Astrocyte of the cerebellum (primary cell): ENCODE measurements at regions not wholly inside any gene's neighbourhood (a gene's known extent, or its start where the extent isn't known, plus 50 kb on each side); places are given as distances from the start of the nearest gene placed in this dataset.

Source experiments
- DNase-seq: peaks from one replicate; pipeline ENCODE4 v3.0.0-alpha.2; 2011; ENCODE audit warnings: low read depth
- H3K4me3 ChIP-seq: 2 replicates; pipeline ENCODE4 v1.5.1; 2011; ENCODE audit warnings: mild to moderate bottlenecking, low read depth, low read length, moderate library complexity
- in situ Hi-C: cut with HindIII; loops from 2 replicates; pipeline ENCODE4 v1.10.0; 2017; ENCODE audit warnings: low sequenced_read_pairs
- TF ChIP-seq, protein P1 (sequence below): IDR thresholded peaks from 2 replicates; pipeline ENCODE4 v1.5.1; 2012; ENCODE audit warnings: low read length, low read depth, moderate library complexity, mild to moderate bottlenecking; ENCODE audit errors: missing control alignments

DNA sequence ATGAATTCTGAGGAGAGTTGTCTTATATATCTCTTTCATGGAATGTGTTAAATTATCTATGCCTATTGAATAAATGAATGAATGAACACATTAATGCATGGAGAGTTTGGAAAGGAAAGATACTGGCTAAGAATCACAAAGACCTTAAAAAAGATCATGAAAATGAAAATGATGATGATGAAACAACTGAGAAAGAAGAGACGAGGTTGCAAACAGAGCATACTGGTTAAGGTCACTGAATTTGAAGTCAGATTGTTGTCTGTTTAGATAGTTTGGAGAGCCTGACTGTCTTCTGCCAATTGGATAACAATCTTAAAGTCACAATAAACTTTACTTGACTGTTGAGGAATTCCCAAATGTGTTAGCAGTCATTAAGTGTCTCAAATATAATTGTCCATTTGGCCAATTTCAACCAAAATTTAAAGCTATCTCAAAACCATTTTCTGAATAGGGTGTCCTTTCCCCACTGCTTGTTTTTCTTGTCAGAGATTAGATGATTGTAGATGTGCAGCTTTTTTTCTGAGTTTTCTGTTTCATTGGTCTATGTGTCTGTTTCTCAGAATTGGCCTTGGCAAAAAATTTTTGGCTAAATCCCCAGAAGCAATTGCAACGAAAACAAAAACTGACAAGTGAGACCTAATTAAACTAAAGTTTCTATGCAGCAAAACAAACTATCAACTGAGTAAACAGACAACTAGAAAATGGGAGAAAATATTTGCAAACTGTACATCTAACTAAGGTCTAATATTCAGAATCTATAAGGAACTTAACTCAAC lies 132.2 kb downstream of the PTGER3 start:
- in situ Hi-C loops: no loop called here
- H3K4me3 ChIP-seq: no peak overlapping the region
- TF ChIP-seq, protein P1, sequence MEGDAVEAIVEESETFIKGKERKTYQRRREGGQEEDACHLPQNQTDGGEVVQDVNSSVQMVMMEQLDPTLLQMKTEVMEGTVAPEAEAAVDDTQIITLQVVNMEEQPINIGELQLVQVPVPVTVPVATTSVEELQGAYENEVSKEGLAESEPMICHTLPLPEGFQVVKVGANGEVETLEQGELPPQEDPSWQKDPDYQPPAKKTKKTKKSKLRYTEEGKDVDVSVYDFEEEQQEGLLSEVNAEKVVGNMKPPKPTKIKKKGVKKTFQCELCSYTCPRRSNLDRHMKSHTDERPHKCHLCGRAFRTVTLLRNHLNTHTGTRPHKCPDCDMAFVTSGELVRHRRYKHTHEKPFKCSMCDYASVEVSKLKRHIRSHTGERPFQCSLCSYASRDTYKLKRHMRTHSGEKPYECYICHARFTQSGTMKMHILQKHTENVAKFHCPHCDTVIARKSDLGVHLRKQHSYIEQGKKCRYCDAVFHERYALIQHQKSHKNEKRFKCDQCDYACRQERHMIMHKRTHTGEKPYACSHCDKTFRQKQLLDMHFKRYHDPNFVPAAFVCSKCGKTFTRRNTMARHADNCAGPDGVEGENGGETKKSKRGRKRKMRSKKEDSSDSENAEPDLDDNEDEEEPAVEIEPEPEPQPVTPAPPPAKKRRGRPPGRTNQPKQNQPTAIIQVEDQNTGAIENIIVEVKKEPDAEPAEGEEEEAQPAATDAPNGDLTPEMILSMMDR: no peak
- DNase-seq: no peak

DNA sequence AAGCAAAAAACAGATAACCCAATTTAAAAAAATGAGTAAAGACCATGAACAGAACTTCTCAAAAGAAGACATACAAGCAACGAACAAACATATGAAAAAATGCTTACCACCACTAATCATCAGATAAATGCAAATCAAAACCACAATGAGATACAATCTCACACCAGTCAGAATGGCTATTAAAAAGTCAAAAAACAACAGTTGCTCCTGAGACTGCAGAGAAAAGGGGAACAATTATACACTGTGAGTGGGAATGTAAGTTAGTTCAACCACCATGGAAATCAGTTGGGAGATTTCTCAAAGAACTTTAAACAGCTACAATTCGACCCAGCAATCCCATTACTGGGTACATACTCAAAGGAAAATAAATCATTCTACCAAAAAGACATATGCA lies 131.6 kb downstream of the PTGER3 start:
- in situ Hi-C loops: no loop called here
- TF ChIP-seq, protein P1: no peak
- H3K4me3 ChIP-seq: no peak overlapping the region
- no peak for DNase-seq

DNA sequence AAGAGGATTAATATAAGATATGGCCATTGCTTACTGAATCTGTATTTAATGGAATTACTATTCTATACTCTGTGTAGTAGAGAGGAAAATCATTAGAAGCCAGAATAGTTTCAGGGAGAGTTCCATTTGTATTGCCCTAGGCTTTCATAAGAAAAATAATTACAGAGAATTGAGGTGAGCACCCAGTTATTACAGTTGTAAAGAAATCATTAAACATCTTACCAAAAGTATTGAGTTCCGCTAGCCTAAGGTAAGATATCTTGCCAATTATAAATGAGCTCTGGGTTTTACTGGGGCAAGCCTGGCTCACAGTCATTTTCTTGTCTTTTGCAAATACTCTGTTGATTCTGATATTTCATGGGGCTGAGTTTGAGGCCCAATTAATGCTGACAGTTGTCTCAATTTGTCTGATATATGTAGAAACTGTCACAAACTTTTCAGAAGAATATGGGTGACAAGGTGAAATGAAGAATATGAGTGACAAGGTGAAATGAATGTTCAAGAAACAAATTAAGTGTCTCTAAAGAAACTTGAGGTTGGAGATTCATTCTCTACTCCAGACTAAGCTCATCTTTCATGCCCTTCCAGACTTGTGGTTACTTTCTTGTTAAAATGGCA lies 127.8 kb downstream of the PTGER3 start:
- TF ChIP-seq, protein P1: no peak
- H3K4me3 ChIP-seq: no peak overlapping the region
- in situ Hi-C loops: no loop called here
- DNase-seq: no peak
